EH (cell line): ENCODE measurements at regions not wholly inside any gene's neighbourhood (a gene's known extent, or its start where the extent isn't known, plus 50 kb on each side); places are given as distances from the start of the nearest gene placed in this dataset.
"Not testable (repeated sequence)": the region's sequence is repeated elsewhere in the genome, so short reads cannot be mapped to it uniquely, and the experiment has no call there.

Experiments
- DNase-seq: peaks from one replicate; pipeline ENCODE4 v3.0.0-alpha.2; 2015; ENCODE audit warnings: low read depth

DNA sequence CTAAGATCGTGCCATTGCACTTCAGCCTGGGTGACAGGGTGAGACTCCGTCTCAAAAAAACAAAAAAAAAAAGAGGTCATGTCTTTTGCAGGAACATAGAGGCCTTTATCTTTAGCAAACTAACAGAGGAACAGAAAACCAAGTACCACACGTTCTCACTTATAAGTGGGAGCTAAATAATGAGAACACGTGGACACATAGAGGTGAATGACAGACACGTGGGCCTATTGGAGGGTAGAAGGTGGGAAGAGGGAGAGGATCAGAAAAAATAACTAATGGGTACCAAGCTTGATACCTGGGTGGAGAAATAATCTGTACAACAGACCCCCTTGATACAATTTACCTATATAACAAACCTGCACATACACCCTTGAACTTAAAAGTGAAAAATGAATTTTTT, 401.4 kb upstream of the NAALADL2 start:
- DNase-seq = no peak

DNA sequence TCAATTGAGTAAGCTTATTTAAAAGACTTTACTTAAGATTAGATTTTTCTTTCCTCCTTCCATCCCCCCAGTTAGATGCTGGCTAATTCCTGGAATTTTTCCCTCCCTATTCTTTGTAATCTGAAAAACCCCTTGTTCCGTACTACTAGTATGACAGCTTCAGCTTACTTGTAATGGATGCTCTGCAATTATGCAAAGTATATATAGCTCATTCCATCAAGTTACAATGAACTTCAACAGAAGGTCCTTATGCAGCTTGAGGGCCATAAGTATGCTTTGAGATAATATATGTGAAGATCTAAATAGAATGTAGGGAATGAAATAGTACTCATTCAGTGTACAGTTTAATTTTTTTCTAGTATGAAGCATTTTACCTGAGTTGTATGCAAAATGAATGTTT, 398.3 kb upstream of the NAALADL2 start:
- no peak for DNase-seq

DNA sequence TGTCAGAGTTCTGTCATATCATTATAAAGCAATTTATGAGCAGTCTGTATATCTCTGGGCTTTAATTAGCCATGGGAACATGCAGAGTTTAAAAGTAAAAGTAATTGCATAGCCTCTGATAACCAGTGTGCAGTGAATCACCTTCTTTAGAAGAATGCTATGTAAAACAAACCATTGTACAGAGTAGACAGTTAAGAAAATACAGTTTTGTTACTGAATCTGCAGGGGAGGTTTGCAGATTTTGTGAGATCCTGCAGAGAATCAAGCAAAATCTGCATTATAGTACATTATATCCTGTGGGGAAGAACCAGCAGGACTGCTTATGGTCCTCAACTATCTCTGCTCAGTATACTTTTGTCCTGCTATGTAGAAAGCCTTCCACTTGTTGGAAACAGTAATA, 396.2 kb upstream of the NAALADL2 start:
- DNase-seq = peak; percentile 38

DNA sequence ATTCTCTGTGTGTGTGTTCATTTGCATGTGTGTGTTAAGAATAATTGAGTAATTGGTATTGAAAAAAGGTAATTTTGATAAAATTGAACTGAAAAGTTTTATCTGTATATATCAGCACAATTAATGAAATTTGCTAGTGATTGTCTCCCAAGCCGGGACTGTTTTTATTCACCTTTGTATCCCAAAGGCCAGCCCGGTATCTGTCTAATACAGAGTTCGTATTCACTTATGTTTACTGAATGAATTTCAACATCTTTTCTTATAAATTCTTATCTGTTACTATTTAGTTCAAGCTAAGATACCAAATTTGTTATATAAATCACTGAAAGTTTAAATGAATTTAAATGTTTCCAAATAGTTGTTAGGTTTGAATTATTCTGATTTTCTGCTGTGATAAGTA, 394.0 kb upstream of the NAALADL2 start:
- no peak for DNase-seq

DNA sequence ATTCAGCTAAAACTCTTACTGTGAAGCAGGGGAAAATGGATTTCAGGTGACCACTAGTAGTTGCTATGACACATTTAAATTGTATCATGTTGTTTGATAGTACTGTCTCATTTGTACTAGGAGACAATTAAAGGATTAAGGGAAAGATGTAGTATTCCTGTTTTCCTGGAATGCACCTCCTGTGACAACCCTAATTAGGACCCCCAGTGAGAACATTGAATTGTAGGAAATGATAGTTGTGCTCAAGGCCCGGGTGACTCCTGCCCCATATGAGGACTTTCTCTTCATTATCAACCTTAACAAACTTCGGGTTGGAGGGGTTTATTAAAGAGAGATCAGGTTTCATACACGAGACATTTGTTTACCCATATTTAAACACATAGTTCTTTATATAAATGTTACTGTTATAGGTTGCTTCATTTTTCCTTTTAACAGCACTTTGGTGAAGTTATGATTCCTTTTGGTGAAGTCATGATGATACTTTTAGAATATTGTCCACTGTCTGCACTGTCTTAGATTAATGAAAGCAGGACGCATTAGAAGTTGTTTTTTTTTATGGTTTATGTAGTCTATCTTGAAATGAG, 392.6 kb upstream of the NAALADL2 start:
- DNase-seq = peak; percentile 18

DNA sequence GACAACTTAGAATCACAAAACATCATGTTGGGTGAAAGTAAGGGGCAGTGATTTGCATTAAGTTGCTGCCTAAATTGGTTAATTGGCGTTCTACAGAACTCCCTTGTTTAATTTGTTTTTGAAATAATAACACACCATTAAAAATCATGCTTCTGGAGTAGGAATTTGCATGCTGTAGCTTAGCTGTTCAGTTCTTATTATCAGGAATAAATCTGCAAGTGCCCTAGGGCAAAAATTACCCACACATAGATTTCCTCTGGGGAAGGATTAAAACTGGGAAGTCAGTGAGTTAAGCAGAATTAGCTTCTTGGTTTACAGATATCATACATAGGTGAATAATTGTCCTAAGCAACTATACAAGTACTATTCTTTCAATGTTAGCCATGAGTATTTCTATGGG, 381.6 kb upstream of the NAALADL2 start:
- DNase-seq = peak; percentile 33

DNA sequence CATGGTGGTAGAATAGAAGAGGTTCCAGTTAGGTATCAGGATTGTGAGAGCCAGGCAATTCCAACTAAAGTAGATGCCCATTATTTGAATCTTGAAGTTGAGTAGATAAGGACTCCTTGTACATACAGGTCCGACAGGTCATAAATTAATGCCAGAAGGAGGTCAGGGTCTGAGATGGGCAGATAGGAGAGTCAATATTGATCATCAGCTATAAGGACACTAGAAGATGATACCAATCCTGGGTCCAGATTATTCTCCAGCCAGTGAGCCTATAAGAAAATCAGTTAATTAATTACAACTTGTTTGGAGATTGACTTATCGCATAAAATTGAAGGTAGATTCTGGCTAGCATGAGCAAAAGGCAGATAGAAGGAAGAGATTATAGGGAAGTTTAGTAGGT, 378.4 kb upstream of the NAALADL2 start:
- no peak for DNase-seq

DNA sequence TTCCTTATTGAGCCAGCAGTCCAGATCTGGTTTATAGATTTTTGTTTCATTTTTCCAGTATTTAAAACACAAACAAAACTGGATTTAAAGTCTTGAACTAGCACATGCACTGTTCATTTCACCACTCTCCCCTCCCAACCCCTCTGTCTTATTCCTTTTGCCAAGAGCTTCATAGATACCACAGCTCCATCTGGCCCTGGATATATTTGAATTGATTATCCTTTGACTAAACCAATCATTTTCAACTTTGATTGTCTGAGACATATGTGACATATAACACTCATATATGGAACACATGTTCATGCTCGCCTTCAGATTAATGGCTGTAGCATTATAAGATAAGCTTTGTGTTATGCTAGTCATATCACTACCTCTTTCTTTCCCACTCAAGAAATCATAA, 376.6 kb upstream of the NAALADL2 start:
- no peak for DNase-seq

DNA sequence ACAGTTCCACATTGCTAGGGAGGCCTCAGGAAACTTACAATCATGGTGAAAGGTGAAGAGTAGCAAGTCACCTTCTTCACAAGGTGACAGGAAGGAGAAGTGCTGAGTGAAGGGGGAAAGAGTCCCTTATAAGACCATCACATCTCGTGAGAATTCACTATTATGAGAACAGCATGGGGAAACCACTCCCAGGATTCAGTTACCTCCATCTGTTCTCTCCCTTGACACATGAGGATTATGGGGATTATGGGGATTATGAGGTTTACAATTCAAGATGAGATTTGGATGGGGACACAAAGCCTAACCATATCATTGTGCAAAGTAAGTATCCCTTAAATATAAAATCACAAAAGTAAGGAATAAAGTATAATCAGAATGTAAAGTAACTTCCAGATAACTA, 375.9 kb upstream of the NAALADL2 start:
- DNase-seq = no peak

DNA sequence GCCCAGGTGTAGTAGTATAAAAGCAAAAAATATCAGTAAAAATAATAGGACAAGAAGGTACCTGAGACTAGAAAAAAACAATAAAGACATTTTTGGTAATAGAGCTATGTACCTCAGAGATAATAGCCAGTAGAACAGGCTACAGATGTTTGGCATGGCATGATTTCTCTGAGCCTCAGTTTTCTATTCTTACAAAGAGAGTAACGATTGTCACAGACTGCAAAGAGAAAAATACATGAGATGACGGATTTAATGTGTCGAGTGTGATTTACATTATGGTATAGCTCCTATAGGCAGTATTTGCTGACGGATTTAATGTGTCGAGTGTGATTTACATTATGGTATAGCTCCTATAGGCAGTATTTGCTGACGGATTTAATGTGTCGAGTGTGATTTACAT, 375.3 kb upstream of the NAALADL2 start:
- not testable (repeated sequence) for DNase-seq

DNA sequence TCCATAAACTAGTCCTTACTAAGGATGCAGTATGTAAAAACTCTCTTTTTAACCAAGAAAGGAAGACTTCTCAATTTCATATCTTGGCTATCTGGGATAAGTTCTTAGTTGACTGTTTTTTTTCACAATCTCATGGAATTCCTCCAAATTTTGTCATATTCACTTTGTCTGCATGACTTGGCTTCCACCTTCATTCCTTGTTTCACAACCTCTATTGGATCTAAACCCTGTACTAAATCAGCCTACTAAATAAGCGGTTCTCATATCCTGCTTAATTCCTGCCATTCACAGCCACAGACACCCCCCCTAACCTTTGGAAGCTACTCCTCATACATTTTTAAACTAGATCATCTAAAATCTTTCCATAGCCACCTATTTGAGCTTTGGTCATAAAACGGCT, 370.6 kb upstream of the NAALADL2 start:
- DNase-seq = peak; percentile 31

DNA sequence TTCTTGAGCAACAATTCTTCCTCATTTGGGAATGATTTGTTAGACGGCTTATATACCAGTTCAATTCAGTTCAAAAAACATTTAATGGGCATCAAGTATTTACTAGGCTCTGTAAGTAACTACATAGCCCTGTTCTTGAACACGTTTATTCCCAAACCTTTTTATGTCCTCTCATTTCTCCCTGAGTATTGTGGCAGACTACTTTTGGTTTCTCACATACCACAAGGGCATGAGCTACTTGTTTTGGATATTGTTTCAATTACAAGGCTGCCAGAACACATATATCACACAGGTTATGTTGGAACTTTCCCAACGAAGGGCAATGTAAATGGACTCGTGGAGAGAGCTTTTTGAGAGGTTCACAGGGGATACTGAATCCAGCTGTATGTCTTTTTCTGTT, 363.8 kb upstream of the NAALADL2 start:
- peak; percentile 35 for DNase-seq

DNA sequence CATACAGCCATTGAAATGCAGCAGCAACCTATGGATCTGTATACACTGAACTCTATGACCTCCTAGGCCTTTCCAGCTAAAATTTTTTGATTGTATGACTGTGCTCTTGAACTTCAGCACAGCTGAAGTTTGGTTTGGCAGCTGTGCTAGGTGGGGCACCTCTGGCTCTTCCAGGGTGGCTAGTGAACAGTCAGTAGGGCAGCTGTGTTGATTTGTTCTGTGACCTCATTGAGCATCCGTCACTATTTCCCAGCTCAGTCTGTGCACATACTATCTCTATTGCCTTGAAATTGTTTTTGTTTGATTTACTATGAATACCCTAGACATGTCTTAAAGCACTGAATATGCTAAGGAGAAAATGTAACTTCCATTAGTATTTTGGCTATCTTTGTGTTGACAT, 363.2 kb upstream of the NAALADL2 start:
- DNase-seq = peak; percentile 16

DNA sequence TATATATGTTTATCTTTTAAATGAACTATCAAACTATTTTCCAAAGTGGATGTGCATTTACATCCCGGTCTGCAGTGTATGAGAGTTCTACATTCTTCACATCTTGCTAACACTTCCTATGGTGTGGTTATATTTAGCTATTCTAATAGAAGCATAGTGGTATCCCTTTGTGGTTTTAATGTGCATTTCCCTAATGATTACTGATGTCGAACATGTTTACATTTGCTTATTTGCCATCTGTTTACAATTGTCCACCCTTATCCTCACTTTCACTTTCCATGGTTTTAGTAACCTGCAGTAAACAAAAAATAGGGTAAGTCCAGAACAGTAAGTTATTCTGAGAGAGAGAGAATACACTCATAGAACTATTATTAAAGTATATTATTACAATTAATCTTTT, 360.5 kb upstream of the NAALADL2 start:
- peak; percentile 70 for DNase-seq

DNA sequence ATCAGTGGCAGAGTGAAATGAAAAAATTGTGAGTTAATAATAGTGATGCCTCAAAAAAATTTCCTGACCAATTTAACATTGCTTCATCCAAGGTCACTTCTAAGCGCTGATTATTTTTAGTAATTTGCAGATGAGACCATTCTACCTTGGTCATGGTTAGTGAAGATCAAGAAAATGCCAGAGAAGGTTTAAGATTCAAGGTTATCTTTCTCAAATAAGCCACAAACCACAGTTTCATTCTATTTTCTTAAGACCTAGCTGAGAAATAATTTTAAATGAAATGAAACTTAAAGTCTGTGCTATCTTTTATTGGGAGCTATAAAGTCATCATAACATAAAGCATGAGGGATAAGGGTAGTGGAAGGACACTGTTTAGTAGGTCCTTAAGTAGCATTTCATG, 353.9 kb upstream of the NAALADL2 start:
- DNase-seq = no peak

DNA sequence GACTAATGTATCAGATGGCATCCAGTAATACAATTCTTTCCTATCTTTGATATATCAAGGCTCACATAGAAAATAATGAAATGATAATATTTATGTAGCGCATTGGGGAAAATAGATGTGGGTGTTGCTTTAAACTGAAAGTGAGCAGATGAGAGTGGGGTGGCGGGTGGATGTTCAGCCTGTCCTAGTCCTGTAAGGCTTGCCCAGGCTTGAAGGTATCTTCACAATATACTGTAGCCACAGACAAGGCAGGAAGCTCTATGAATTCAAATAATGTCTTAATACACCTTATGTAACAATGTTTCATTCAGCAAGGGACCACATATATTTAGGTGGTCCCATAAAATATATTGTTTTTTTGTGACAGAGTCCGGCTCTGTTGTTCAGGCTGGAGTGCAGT, 334.9 kb upstream of the NAALADL2 start:
- DNase-seq = no peak

DNA sequence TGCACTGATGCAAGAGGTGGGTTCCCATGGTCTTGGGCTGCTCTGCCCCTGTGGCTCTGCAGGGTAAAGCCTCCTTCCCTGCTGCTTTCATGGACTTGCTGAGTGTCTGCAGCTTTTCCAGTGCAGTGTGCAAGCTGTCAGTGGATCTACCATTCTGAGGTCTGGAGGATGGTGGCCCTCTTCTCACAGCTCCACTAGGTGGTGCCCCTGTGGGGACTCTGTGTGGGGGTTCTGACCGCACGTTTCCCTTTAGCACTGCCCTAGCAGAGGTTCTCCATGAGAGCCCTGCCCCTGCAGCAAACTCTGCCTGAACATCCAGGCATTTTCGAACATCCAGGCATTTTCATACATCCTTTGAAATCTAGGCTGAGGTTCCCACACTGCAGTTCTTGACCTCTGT, 329.8 kb upstream of the NAALADL2 start:
- no peak for DNase-seq

DNA sequence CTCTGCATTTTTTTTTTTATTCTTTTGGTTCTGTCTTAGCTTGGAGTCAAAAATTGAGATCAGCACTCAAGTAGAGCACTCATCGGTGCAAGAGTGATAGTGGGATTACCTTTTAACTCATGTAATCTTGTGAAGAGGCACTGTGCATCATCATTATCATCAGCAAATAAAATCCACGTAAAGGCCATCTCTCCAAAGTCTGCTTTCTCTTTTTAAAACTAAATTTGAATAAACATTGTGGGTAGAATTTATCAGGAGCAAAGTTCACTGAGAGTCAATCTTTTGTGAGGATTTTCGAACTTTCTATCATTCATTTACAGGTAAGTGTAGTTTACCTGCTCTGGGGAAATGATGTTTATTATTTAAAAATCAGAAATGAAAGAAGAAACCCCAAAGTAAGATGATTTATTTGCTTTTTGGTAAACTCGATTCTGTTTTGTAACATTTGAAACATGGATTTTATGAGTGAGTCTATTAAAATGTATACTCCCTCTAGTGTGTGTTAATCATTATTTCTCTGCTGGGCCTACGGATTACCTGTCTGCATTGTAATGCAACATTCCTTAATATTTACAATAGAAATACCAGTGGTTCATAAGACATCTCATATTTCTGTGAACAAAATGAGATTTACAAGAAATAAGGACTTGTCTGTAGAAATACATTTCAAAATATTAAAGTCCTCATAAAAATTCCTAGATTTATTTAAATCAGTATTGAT, 327.7 kb upstream of the NAALADL2 start:
- DNase-seq = no peak

DNA sequence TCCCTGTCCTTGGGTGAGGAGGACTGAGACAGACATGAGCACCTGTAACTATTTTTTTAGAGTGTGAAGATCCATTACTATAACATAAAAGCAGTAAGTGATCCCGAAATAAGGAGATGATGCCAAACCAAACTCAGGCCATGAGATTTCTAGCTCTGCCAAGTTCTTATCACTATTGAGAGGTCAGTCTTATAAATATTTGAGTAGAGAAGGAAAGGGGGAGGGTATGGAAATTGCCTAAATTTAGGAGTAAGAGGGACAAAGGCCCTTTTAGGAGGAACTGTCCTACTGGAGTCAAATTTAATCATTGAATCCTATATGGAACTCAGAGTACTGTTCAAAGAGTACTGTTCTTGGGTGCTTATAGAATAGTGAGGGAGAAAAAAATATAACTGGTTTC, 326.9 kb upstream of the NAALADL2 start:
- DNase-seq = no peak

DNA sequence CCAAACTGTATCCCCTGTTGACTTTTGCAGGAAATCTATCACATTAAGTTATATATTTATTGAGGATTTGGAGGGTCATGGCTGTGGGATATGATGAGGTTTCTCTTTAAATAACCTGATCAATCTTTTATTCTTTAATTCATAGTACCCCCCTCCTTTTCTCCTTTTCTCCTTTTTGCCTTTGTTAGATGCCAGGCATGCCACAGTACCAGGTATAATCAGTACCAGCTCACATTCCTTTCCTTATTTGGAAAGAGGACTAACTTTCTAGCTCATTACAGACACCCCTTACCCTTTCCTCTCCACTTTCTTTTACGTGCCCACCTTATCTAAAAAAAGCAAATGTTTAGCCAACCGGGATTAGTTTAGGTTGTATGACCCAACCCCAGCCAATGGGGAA, 326.4 kb upstream of the NAALADL2 start:
- no peak for DNase-seq

DNA sequence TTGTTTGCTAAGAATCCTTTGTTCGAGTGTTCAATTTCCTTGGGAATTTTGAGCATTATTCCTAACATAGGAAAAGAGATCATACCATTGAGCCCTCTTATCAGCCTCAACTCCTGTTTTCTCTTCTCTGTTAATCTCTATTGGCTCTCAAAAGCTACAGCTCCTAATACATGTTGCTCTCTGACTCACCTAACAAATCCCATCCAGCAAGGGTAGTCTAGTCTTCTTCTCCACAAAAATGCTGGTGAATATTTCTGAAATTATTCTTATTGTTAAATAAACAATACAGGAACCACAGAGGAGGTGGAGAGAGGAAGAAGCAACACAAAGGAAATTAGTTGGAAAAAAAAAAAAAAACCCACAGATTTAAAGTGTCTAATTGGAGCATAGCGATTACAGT, 325.8 kb upstream of the NAALADL2 start:
- DNase-seq = peak; percentile 85

DNA sequence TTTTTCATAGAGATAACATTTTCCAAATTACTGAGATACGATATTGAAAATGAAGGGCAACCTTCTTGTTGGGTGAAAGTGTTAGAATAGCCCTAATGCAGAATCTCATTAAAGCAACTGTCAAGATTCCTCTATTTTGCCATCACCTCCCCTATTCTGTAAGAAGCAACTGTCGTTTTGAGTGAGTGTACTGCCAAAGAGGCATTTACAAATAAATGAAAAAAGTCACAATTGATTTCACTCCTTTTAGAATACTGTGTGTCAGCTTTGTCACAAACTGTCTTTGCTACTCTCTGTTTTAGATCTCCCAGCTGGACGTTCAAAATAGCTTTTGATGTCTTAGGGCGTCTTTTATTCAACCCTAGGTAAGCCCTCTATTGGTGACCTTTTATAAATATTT, 322.8 kb upstream of the NAALADL2 start:
- no peak for DNase-seq

DNA sequence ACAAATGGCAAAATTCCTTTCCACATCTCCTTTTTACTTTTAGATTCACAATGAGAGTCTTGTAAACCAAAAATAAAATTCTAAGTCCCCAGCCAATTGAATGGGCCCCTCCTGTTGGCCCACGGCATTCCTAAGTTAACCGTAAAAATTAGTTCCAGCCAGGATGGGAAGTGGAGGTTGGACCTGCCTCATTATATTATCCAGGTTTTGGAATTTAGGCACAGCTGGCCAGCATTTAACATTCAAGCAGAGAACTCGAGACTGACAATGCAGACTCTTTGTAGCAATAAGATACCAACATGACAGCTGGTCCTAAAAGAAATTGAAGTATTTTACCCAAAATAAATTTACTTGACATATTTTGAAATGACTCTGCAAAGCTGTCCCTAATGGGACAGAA, 321.0 kb upstream of the NAALADL2 start:
- DNase-seq = no peak
